ENCODE measurements at regions not wholly inside any gene's neighbourhood (a gene's known extent, or its start where the extent isn't known, plus 50 kb on each side); places are given as distances from the start of the nearest gene placed in this dataset.
"Not testable (repeated sequence)": the region's sequence is repeated elsewhere in the genome, so short reads cannot be mapped to it uniquely, and the experiment has no call there.

DNA sequence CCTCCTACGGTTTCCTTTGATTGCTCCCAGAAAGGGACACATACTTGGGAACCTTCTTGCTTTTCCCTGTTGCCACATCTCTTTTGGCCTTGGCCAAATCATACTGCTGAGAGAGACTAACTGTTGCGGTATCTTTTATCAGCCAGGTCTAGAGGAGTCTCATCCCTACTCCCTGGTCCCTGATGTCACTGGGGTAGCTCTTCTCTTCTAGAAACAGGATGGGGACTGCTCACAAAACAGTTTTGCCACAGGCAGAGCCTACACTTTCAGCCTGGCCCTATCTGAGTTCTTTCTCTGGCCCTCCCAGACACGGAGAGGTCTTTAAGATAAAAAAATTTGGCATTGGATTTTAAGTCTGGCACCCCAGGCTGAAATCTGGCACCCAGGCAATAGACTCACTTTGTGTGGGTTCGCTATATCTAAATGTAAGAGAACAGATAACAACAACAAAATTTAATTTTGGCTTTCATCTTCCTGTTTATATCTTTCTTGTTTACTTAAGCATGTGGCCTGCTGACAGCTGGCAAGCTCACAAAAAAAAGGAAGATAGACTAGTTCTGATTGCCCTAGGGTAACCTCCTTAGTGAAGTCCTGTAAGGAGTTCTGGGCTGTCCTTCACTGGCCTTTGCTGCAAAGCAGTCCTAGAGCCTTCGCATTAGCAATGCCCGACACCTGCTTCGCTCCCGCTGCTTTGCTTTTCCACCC, 228.3 kb upstream of the NPVF start:
- peak in 1 of 2 experiments; percentile 25 for DNase-seq

DNA sequence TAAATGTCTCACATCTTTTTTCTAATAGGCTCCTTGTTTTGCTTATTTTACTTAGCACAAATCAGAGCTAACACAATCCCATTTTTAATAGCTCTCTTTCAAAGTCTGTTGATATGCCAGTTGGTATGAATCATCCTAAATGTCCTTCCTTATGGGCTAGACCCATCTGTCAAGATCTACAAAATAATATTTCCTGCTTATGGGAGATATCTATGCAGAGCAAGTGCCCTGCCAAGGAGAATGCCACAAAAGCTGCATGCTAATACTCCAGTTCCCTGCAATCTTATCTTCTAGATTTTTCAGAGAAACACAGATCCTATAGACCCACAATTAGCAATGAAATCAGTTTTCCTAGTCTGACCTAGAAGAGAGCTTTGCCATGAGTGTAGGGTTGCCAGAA, 230.8 kb upstream of the NPVF start:
- no peak for DNase-seq

DNA sequence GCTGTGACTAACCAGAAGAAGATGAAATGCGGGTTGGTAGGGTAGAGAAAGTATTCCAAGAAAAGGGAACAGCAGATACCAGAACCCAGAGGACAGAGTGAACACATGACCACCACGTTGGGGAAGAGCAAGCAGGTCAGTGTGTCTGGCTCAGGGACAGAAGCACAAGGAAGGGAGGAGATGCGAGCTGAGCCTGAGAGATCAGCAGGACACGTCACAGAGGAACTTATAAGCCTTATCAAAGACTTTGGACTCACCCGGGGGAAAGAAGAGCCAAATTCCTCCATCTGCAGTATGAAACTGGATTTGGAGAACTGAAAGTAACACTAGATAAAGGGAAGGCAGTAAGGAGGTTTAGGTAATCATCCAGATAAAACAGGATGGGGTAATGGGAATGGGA, 232.1 kb upstream of the NPVF start:
- no peak for DNase-seq

DNA sequence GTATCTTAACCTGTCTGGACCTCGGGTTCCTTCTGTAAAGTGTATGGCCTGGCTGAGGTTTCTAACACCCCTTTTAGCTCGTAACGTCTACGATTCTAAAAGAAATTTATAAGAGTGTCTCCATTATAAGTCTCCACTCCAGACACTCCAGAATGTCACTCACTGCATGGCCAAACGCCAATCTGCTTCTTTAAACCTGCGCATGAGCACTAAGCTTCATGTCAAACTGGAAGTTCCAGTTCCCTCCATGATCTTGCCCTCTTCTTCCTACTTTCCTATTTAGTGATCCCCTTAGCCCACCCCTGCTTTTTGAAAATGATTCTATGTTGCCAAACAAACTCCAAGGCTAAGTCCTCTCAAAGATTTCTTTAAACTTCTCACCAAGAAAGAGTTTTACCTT, 241.4 kb upstream of the NPVF start:
- no peak for DNase-seq

DNA sequence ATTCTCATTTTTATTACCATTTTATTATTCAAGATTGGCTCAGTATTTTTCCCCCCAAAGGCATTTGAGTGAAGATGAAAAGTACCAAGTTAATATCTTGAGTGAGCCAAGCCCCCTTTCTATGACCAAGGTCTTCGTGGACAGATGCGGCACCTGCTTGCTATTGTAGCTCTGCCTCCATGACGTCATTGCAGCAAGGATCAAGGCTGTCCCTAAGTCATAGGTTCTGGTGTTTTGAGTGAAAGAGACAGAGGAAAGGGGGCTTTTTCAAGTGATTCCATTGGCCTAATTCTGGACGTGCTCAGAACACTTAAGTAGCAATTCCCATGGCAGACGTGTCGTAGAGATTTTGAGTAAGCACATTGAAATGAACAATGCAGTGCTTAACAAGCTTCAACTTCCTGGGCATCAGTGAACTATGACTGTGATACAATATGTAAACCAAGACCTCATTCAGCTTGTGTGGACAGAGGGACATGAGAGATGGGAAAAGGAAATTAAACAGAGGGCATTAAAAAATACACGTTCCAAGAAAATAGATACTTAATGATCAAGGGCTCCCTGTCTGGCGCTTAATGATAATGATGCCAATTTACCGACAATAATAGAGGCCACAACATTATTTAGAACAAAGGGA, 248.7 kb upstream of the NPVF start:
- peak in 1 of 2 experiments; percentile 37 for DNase-seq

DNA sequence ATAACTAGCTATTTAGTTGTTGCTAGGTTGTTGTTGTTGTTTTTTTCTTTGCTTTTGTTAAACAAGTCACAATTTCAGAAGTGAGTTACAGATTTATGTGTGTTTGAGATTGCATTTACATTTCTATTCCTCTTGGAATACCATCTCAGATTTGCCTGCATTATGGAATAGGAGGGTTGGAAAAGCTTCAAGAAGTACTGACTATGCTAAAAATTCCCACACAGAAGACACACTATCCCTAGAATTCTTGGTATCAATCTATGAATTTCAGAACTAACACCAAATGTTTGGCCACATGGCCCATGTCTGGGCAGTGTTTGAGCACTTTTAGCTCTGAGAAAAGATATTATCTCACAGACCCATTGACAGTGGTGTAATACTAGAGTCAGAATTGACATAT, 249.9 kb upstream of the NPVF start:
- not testable (repeated sequence) for DNase-seq

DNA sequence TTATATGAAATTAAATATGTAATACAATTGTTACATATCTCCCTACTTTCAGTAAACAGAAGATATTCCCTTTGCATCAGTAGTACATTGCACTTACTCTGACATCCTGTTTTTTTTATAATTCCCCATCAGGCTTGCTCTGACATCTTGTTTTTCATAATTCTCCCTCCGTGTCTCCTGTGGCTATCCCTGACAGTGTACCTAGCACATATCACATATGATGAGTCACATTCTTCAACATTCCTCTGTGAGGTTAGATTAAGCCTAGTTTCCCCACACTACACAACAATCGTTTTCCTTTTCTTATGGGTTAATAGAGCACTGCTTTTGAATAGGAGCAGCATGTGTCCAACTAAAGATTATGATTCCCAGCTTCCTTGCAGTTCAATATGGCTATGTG, 250.6 kb upstream of the NPVF start:
- no peak for DNase-seq

DNA sequence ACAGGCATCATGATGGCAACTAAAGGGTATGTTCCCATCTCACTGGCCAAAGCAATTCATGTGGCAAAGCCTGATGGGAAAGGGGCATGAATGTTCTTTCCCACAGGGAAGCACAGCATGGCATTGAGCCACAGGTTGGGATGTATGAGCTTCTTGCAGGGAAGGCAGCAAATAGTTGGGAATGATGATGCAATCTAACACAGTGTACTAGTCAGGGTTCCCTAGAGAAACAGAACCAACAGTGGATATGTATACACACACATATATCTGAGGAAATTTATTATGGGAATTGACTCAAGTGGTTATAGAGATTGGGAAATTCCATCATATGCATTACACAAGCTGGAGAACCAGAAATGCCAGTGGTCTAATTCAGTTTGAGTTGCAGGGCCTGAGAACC, 253.6 kb upstream of the NPVF start:
- no peak for DNase-seq

DNA sequence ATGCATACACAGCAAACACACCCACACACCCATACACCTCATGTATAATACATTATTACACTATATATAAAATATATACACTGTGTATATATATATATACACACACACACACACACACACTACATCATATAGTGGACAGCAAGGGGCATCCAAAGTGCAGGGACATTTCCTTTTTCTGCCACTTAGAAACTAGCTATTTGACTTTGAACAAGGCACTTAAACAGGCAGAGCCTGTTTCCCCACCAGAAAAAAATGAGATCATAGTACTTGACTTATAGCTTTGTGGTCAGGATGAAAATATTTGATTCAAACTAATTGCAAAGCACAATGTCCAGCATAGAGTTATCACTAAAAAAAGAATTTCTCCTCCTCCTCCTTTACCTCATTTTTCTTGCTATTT, 254.3 kb upstream of the NPVF start:
- DNase-seq, result no peak

DNA sequence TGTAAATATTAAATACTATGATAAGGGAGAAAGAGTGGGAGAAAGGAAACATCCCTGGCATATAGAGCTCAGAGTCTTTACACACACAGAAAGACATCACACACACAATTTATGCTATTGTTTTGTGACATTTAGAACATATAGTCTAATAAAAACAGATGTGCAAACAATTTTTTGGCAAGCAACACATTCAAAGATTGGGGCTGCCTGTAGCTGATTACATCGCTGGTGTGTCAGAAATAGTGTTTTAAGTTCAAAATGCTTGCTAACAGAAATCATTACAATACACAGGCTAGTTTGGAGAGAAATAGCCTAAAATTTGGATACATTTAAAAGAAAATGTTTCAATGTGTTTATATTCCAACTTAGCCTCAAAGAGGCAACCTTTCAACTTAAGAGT, 256.7 kb upstream of the NPVF start:
- DNase-seq, result peak in 1 of 2 experiments; percentile 53

DNA sequence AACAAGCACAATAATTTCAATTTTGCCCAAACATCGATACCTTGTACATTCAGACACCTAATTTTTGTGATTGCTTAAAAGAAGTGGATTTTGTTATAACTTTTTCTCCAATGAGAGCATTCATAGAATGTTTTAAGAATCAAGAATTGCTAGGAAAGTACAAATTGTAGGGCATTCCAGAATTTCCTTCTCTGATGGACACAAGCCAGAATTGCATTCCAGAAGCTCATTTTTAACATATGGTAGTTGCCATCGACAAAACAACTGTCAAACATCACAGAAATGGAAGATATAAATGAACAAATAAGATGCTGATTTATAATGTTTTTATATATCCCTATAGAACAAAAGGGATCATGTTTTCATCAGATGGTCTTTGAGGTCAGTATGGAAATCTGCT, 258.4 kb upstream of the NPVF start:
- no peak for DNase-seq

DNA sequence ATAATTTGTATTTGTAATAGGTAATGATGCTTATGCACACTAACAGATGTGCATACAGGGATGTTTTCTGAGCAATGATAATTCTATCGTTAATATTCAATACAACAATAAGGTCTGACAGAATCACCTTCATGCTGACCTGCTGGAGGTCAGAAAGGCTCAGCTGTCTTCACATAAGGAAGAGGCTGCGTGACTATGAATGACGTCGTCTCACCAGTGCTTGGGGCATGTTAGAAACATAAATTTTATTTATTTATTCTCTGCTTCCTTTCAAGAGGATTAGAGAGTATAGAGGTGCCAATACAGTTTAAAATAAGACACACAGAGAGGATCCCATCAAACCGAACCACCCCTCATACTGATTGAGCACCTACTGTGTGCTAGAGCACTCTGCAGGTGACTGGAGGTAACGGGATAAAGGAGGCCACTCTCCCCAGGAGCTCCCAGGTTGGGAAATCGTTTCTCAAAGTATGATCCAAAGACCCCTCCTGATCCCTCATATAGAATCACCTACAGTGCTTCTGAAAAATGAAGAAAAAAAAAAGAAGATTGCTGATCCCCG, 265.6 kb upstream of the NPVF start:
- no peak for DNase-seq

DNA sequence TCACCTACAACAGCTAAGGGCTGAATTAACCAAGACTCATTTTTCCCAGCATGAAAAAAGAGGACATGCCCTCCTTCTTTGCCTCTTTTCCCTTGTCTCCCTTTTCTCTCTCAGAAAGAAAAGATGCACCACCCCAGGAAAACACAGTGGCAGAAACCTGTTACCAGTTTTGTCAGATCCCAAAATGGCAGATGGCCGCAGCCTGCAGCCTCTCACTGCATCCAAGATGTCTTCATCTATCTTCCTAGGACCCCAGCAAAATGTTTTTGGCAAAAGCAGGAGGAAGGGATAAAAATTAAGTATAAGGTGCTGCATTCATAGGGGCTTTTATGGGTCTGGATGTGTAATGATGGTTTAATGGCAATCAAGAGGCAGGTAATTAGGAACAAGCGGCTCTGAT, 266.6 kb upstream of the NPVF start:
- DNase-seq, result no peak

DNA sequence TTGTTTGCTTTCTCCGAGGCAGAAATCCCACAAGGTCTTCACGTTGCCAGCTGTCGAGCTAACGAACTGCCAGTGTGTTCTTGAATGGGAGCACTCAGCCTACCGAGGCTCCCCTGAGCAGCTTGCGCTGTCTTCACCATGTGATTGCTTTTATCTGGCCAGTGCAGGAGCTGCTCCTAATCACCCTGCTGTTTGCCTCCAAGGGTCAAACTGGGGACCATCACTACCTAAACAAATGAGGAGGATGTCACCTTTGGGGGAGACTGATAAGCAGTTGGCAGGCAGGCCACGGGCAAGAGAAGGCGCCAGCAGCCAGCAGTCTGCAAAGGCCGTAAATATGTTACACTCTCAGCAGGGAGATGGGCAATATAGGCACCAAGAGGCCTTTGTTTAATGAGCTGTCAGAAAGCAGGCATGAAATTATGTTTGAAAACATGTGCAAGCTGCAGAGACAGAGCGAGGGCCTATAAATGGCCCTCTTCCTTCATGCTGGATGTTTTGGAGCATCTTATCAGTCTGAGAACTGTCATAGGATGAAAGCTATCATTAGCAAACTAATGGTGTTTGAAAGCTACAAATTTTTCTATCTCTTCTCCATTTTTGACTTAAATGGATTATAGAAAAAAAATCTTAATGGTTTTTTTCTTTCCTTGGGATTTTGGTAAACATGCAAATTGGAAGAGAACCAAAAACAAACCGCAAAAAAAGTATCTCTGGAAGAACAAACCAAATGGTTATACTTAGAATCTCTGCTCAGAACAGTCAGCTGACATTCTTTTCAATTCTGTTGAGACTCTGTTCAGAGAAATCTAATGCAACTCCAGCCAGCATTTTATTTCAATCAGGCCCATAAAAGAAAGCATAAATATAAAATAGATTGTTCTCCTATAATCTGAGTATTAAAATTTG, 267.3 kb upstream of the NPVF start:
- DNase-seq, result peak; percentile 83 to 91

DNA sequence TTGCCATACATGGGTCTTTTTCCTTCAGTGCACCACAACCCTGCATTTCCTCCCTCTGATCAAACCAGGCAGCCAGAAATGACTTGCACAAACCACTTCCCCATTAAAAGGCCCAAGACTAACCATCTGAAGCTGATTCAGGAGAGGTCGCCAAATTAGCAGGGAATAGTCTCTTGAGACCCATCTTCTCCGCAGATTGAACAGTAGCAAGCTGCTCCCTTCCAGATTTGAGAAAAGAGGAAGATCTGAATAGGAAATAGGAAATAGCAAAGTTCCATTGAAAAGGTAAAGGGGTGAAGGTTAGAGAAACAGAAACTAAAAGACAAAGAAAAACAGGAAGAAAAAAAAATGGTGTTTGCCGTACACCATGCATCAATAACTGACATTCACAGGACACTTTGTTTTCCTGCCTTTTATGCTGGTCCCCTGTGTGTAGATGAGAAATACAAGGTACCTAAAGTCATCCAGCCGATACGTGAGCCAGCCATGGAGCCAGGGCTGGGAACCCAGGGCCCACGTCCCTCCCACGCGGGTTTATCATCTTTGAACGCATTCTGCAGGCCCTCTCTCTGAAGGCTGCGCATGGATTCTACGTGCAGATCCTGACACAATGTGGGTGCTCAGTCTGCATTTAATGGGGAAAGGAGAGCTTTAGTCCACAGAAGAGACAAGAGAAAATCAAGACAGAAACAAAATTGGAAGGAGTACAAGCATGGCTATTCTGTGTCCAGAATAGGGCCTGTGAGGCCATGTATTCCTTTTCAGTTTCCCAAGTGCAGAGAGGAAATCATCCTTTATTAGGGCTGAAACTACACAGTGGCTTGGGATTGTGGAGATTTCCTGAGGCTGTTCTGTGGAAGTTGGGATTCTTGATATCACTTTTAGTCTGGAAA, 268.4 kb upstream of the NPVF start:
- DNase-seq, result no peak

DNA sequence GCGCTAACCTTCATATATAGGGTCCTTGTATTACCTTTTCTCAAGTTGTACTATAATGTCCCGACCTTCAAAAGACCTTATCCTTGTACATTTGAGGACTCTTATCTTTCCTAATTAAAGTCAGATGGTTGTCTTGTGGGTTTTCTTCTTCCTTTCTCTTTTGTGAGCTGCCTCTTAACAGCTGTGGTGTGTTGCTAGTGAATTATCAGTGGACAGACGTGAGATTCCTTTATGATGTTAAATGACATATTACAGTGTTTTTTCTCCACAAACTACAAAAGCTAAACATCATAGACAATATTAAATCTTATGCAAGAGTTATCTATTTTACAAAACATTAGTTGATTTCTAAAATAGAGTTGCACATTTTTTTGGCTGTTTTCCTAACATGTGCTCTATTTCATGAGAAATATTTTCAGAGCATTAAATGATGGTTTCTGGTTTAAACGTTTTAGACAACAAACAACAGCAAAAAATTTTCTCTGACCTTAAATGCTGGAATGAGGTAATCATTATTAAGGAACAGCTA, 272.2 kb upstream of the NPVF start:
- no peak for DNase-seq

DNA sequence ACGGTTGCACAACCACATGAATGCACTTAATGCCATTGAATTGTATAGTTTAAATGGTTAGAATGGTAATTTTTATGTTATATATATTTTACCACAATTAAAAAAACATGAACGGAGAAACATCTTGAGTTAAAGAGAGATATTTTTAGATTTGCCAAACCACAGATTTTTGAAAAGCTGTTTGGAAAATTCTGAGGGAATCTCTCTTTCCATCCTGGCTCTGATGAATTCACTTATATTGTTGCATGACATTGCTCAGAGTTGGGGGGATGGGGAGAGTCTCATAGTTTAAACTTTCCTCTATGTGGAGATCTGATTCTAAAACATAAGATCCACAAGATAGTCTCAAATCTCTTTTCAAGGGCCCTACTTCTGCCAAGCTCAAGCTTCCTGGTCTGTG, 275.0 kb upstream of the NPVF start:
- no peak for DNase-seq

DNA sequence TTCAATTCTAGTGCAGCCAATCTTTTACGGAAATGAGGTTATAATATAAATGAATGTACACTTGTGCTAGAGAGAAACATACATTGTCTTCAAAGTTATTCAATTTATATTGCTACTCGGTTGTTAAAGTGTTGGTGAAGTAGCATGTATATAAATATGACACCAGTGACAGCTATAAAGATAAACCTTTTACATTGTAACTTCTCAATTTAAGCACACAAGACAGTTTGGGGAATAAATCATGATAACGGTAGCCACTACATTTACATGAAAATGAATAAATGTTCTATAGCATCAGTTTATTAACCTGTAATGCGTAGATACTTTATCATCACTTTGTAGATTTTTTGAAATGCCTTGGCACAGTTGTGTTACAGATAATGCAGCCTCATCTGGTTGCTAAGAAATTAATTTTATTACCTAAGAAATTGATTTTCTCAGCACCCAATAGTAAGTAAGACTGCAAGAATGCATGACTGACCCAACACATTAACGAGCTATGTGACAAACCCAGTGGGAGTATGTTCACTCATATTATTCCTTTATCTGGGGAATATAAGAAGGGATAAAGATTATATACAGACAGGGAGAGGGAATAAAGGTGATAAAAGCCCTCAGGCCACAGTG, 283.9 kb upstream of the NPVF start:
- no peak for DNase-seq

DNA sequence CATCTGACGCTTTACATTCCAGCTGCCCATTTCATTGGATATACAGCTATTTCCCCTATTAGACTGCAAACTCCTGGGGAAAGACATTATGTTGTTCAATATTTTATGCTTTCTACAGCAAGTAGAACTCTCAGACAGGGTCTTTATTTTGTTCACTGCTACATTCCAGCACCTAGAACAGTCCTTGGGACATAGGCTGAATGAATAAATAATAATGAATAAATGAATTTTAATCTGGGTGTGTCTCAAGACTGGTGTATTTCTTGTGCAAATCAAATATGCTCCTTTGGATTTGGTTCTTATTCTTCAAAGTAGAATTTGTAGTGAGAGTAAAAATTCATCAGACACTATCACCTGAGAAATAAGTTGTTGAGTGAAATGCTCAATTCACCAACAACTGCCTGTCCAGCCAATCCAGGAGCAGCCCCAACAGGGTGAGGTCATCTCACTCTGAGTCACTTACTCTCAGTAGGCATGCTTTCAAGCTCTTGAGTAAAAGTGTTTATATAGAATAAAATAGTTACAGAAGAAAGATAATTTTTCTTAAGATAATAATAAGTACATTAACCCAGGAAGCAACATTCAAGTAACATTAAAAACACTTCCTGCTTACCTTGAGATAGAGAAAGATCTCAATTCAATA, 287.5 kb upstream of the NPVF start:
- DNase-seq, result no peak

DNA sequence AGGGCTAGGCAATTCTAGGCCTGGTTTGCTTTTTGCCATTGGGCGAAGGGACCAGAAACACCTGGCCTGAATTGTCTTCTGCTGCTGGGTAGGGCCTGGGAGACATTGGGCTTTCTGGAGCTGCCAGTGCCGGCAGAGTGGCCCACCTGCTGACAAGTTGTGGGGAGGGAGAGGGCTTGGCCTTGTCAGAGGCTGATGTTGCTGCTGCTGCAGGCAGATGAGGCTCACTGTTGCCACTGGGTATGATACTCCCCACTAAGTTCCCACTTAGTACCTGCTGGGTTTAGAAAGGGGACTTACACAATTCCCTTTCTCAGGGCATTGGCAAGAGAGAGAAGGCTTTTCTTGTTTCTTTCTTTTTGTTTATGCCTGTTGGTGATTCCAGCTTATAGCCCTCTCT, 289.6 kb upstream of the NPVF start:
- no peak for DNase-seq

DNA sequence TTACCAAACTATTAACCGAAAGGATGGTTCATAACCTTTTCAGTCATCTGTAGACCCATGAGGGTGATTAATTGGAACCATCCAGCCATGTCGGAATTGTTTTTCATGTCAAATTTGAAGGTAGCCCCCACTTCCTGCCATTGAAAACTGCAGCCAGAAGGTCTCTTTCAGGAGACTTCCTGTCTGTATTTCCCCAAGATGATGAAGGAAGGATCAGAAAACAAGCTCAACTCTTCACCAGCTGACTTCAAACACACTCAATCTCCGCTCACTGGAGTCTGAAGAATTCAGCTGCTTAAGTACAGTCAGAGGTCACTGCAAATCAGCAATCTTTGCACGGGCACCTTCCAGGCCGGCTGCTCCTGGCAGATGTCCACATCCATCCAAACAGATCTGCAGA, 291.7 kb upstream of the NPVF start:
- no peak for DNase-seq

All from NCI-H2081 (cell line).